Endothelial cell of umbilical vein (primary cell): ENCODE measurements at regions not wholly inside any gene's neighbourhood (a gene's known extent, or its start where the extent isn't known, plus 50 kb on each side); places are given as distances from the start of the nearest gene placed in this dataset.

ENCODE experiments used
- BruUV-seq: library from RNA; stranded (reverse); fragments of 400-500 nt; replicated peaks from 2 replicates; lab custom pipeline; 2021; lab: Mats Ljungman, UMichigan
- CTCF ChIA-PET: fragments of 300-600, 350-600 bp; sonication (Branson Sonifier 250); formaldehyde crosslinking; loops from one replicate; lab custom pipeline; 2021; ENCODE audit warnings: antibody characterized with exemption, inconsistent platforms; lab: Charles Lee
- POLR2A ChIA-PET: fragments of 300-600, 350-600 bp; sonication (Branson Sonifier 250); formaldehyde crosslinking; loops from one replicate; lab custom pipeline; 2021; ENCODE audit warnings: antibody characterized with exemption, inconsistent platforms; lab: Charles Lee
- DNase-seq: peaks from one replicate; pipeline ENCODE4 v3.0.0-alpha.2; 2011; ENCODE audit warnings: low read depth, low spot score
- FAIRE-seq: peaks from 2 replicates; lab custom pipeline; 2011; peaks lifted over from hg19 to GRCh38; lab: Jason Lieb, UNC
- H2AFZ ChIP-seq: 2 replicates; pipeline ENCODE4 v1.6.0; 2012; ENCODE audit warnings: low read depth, low read length, control low read depth, inconsistent platforms
- H3K27ac ChIP-seq: 2 replicates; pipeline ENCODE4 v1.5.1; 2011; ENCODE audit warnings: low read depth, mild to moderate bottlenecking, control low read depth, low read length, moderate library complexity; ENCODE audit not compliant: insufficient read depth
- H3K27me3 ChIP-seq, 2 experiments: 2 replicates each; pipeline versions ENCODE4 v1.6.0 to v1.6.1; 2011; ENCODE audit warnings: low read length in 2 of 2, mixed read lengths in 1 of 2; ENCODE audit not compliant: control insufficient read depth in 2 of 2, insufficient read depth in 2 of 2
- H3K36me3 ChIP-seq, 2 experiments: 2 replicates in 1 of 2; 3 replicates in 1 of 2; pipeline ENCODE4 v1.5.1; 2011; ENCODE audit warnings: low read length in 2 of 2, mild to moderate bottlenecking in 1 of 2, moderate library complexity in 1 of 2; ENCODE audit not compliant: control insufficient read depth in 2 of 2, insufficient read depth in 2 of 2; ENCODE audit errors: extremely low read depth in 1 of 2
- H3K4me1 ChIP-seq: 3 replicates; pipeline ENCODE4 v1.5.1; 2011; ENCODE audit warnings: mild to moderate bottlenecking, low read length; ENCODE audit not compliant: control insufficient read depth, insufficient read depth; ENCODE audit errors: extremely low read depth
- H3K4me2 ChIP-seq: 2 replicates; pipeline ENCODE4 v1.6.1; 2011; ENCODE audit warnings: low read length, control low read depth, mixed read lengths; ENCODE audit not compliant: insufficient read depth
- H3K4me3 ChIP-seq, 3 experiments: fragments of 200-600 bp in 1 of 3; sonication (generic), shearing (Covaris generic) in 1 of 3; replicated peaks in 1 of 3; 2 replicates each; pipeline ENCODE4 v1.5.1; 2011 to 2016; ENCODE audit warnings: control low read depth in 3 of 3, low read length in 3 of 3, mild to moderate bottlenecking in 2 of 3, inconsistent platforms in 1 of 3, low read depth in 1 of 3, moderate library complexity in 1 of 3; ENCODE audit not compliant: insufficient read depth in 1 of 3
- H3K79me2 ChIP-seq: 2 replicates; pipeline ENCODE4 v1.6.0; 2012; ENCODE audit warnings: low read length, inconsistent platforms; ENCODE audit not compliant: control insufficient read depth, insufficient read depth
- H3K9ac ChIP-seq: replicated peaks from 2 replicates; pipeline ENCODE3; 2011; ENCODE audit warnings: low read length, control low read depth; ENCODE audit not compliant: insufficient read depth; ENCODE audit errors: extremely low read depth
- H3K9me1 ChIP-seq: replicated peaks from 3 replicates; pipeline ENCODE4 v1.6.0; 2011; ENCODE audit warnings: mild to moderate bottlenecking, low read length; ENCODE audit not compliant: control insufficient read depth, insufficient read depth; ENCODE audit errors: extremely low read depth
- H3K9me3 ChIP-seq: replicated peaks from 2 replicates; pipeline ENCODE4 v1.5.1; 2012; ENCODE audit warnings: low read length, inconsistent platforms; ENCODE audit not compliant: control insufficient read depth, insufficient read depth
- H4K20me1 ChIP-seq: replicated peaks from 2 replicates; pipeline ENCODE3; 2011; ENCODE audit warnings: mild to moderate bottlenecking, low read length; ENCODE audit not compliant: control insufficient read depth, insufficient read depth; ENCODE audit errors: extremely low read depth
- CTCF ChIP-seq, 2 donors: IDR thresholded peaks; 1 replicate in 1 of 2; 2 replicates in 1 of 2; pipeline ENCODE4 v1.5.1; 2011; ENCODE audit warnings: low read length in 2 of 2, mild to moderate bottlenecking in 2 of 2, moderate library complexity in 2 of 2, control low read depth in 1 of 2, inconsistent platforms in 1 of 2, low read depth in 1 of 2; ENCODE audit not compliant: insufficient read depth in 1 of 2; ENCODE audit errors: extremely low read depth in 1 of 2
- EZH2 ChIP-seq: IDR thresholded peaks from 2 replicates; pipeline ENCODE4 v1.6.1; 2012; ENCODE audit warnings: borderline replicate concordance, low read depth, mild to moderate bottlenecking, moderate library complexity, low read length, inconsistent platforms; ENCODE audit not compliant: severe bottlenecking
- FOS ChIP-seq: IDR thresholded peaks from 2 replicates; pipeline ENCODE4 v1.6.1; 2011; ENCODE audit warnings: mild to moderate bottlenecking, low read length, moderate library complexity, borderline replicate concordance; ENCODE audit not compliant: insufficient read depth
- GATA2 ChIP-seq: IDR thresholded peaks from 2 replicates; pipeline ENCODE4 v1.7.0; 2011; ENCODE audit warnings: low read depth, mild to moderate bottlenecking, moderate library complexity, mixed read lengths, low read length; ENCODE audit not compliant: insufficient read length, insufficient read depth
- JUN ChIP-seq: IDR thresholded peaks from 2 replicates; pipeline ENCODE4 v1.6.1; 2011; ENCODE audit warnings: borderline replicate concordance, low read depth; ENCODE audit not compliant: insufficient read length, insufficient read depth
- MAX ChIP-seq: IDR thresholded peaks from 2 replicates; pipeline ENCODE4 v1.6.1; 2011; ENCODE audit not compliant: insufficient read depth, insufficient read length
- MYC ChIP-seq: IDR thresholded peaks from one replicate; pipeline ENCODE4 v1.6.1; 2011; ENCODE audit warnings: mild to moderate bottlenecking, low read depth, low read length
- POLR2A ChIP-seq: IDR thresholded peaks from 2 replicates; pipeline ENCODE4 v1.6.1; 2012; ENCODE audit warnings: low read depth, mild to moderate bottlenecking, control low read depth, low read length
- POLR2AphosphoS5 ChIP-seq: IDR thresholded peaks from 2 replicates; pipeline ENCODE4 v1.6.1; 2012; ENCODE audit warnings: low read depth, mild to moderate bottlenecking, control low read depth, low read length, moderate library complexity; ENCODE audit not compliant: insufficient read depth
- dilution Hi-C: fragments of 300-500 bp; cut with MboI; formaldehyde crosslinking; loops from one replicate; pipeline ENCODE4 v1.15.0; 2019; ENCODE audit warnings: low sequenced_read_pairs; ENCODE audit not compliant: extremely low pct_ligation_motif_present
- intact Hi-C: fragments of 100-400 bp; cut with micrococcal nuclease; formaldehyde crosslinking; loops from one replicate; pipeline ENCODE4 v1.10.0; 2022

- intact Hi-C loops (no loop called here), dilution Hi-C loops (no loop called here)
- H3K9ac ChIP-seq: no peak overlapping the region
- no peaks in the 10 kb centered on the region for H3K9me3 ChIP-seq
- H2AFZ ChIP-seq: no peak overlapping the region
- H3K9me1 ChIP-seq: no peaks in the 10 kb centered on the region
- BruUV-seq: no TSS peak
- FAIRE-seq (no peak), DNase-seq (no peak)
- TF ChIP-seq POLR2A: no peak
- TF ChIP-seq POLR2AphosphoS5: no peak
- TF ChIP-seq EZH2: no peak
- TF ChIP-seq GATA2: no peak
- no peak for TF ChIP-seq CTCF (IDR thresholded peaks at IDR 0.05; ENCODE audit: extremely low read depth in 1 of 2, insufficient read depth in 1 of 2, low read depth in 1 of 2, low read length in 2 of 2)
- TF ChIP-seq MYC: no peak
- no peak for TF ChIP-seq MAX
- no peak for TF ChIP-seq JUN
- no peak for TF ChIP-seq FOS
- H3K4me1 ChIP-seq: no peaks in the 10 kb centered on the region
- no peaks in the 10 kb centered on the region for H4K20me1 ChIP-seq
- H3K27ac ChIP-seq: no peak overlapping the region
- no peak overlapping the region for H3K4me3 ChIP-seq
- no peaks in the 10 kb centered on the region for H3K27me3 ChIP-seq
- POLR2A ChIA-PET: no interaction called here
- H3K36me3 ChIP-seq: no peaks in the 10 kb centered on the region
- CTCF ChIA-PET: interaction anchor here (0.8 to 4.5 kb wide), 5 partner anchors 34 to 201 kb away, joined by 3 to 189 read pairs (median 4); no protein-coding TSS in a partner anchor
- no peaks in the 10 kb centered on the region for H3K79me2 ChIP-seq
- H3K4me2 ChIP-seq: no peak overlapping the region
These were observed 93.7 kb downstream of the DHRS2 start for GRCh38 chr14:23729720-23730387.
